A549 (cell line): ENCODE measurements at regions not wholly inside any gene's neighbourhood (a gene's known extent, or its start where the extent isn't known, plus 50 kb on each side); places are given as distances from the start of the nearest gene placed in this dataset.

Source experiments
- JUNB ChIP-seq: fragments of >200 bp; sonication (Bioruptor Twin); formaldehyde crosslinking; IDR thresholded peaks from 2 replicates; pipeline ENCODE4 v1.6.1; 2016
- POLR2A ChIP-seq: IDR thresholded peaks from 2 replicates; pipeline ENCODE4 v1.6.1; 2012; ENCODE audit warnings: mild to moderate bottlenecking, low read length
- TF ChIP-seq, protein P1 (sequence below): fragments of >200 bp; sonication (Bioruptor Twin); formaldehyde crosslinking; IDR thresholded peaks from 3 replicates; pipeline ENCODE4 v1.5.1; 2016
- TF ChIP-seq, protein P2 (sequence below): IDR thresholded peaks from 2 replicates; pipeline ENCODE4 v1.6.1; 2012

DNA sequence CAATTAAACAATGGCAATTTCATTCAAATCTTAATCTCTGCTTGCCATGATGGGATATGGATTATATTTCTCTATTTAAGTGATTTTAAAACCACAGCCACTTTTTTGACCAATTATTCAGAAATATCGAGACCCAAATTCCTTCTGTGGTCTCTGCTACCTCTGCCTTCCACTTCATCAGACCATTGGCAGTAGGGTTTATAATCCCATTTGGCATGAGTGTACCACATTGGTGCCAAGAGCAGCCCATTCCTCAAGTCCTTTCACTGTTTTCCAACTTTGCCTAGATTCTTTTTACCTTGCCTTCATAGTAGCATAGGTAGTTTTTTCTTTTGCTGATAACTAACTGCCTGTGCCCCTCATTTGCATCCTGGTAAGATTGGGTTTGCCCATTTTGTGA is 319.9 kb downstream of the ARL4A start:
- TF ChIP-seq, protein P1, sequence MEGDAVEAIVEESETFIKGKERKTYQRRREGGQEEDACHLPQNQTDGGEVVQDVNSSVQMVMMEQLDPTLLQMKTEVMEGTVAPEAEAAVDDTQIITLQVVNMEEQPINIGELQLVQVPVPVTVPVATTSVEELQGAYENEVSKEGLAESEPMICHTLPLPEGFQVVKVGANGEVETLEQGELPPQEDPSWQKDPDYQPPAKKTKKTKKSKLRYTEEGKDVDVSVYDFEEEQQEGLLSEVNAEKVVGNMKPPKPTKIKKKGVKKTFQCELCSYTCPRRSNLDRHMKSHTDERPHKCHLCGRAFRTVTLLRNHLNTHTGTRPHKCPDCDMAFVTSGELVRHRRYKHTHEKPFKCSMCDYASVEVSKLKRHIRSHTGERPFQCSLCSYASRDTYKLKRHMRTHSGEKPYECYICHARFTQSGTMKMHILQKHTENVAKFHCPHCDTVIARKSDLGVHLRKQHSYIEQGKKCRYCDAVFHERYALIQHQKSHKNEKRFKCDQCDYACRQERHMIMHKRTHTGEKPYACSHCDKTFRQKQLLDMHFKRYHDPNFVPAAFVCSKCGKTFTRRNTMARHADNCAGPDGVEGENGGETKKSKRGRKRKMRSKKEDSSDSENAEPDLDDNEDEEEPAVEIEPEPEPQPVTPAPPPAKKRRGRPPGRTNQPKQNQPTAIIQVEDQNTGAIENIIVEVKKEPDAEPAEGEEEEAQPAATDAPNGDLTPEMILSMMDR, result no peak
- TF ChIP-seq POLR2A (no peak), JUNB (no peak)
- TF ChIP-seq, protein P2, sequence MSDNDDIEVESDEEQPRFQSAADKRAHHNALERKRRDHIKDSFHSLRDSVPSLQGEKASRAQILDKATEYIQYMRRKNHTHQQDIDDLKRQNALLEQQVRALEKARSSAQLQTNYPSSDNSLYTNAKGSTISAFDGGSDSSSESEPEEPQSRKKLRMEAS, result no peak
